GM19438 (cell line): ENCODE measurements at regions not wholly inside any gene's neighbourhood (a gene's known extent, or its start where the extent isn't known, plus 50 kb on each side); places are given as distances from the start of the nearest gene placed in this dataset.

Experiments
- ATAC-seq: cut with Tn5 transposase; IDR thresholded peaks from one replicate; pipeline ENCODE4 v1.9.1; 2021; ENCODE audit warnings: low read depth; ENCODE audit not compliant: unreplicated experiment

DNA sequence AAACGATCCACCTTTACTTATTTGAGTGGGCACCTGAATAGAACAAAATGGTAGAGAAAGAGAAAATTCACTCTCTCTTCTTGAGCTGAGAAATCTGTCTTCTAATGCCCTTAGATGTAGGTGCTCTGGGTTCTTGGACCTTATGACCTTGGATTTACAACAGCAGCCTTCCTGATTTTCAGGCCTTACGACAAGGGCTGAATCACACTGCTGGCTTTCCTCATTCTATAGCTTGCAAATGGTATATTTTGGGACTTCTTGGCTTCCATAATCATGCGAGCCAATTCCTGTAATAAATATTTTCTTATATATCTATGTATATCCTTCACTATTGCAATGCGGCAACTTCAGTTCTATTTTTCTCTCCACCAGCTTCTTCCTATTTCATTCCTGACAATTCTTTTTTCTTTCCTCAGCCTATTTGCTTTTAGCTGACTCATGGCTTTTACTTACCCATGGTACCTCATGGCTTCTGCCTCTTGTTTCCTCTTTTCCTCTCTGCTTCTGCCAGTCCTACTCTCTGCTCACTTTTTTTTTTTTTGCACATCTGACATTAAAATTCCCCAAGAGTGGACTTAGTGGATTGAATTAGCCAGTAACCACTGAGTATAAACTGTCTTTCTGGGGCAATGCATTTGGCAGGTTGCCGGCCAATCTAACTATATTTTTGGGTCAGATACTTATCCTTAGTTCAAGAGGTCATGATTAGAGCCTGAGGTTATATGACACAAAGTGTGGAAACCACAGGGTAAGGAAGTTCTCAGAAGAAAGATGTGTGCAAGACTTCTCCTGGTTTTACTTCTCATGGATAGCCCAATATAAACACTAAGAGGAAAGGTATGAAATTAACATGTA lies 359.5 kb downstream of the TMEM135 start:
- ATAC-seq: no peak

DNA sequence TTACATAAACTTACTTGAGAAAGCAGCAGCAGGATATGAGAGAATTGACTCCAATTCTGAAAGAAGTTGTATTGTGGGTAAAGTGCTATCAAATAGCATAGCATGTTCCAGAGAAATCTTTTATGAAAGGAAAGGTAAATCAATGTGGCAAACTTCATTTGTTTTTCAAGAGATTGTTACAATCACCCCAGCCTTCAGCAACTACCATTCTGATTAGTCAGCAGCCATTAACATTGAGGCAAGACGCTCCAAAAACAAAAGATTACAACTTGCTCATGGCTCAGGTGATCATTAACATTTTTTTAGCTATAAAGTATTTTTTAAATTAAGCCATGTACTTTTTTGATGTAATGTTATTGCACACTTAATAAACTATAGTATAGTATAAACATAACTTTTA lies 357.2 kb downstream of the TMEM135 start:
- no peak for ATAC-seq

- ATAC-seq: no peak
These were observed 354.9 kb downstream of the TMEM135 start for GRCh38 chr11:87392665-87393064.

DNA sequence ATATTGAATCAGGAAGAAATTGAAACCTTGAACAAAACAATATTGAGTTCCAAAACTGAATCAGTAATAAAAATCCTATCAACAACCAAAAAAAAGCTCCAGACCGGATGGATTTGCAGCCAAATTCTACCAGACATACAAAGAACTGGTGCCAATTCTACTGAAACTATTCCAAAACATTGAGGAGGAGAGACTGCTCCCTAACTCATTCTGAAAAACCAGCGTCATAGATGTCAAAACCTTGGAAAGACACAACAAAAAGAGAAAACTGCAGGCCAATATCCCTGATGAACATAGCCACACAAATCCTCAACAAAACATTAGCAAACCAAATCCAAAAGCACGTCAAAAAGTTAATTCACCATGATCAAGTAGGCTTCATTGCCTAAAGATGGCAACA lies 353.8 kb downstream of the TMEM135 start:
- no peak for ATAC-seq

- ATAC-seq: no peak
These were observed 346.5 kb downstream of the TMEM135 start for GRCh38 chr11:87384078-87384729.

DNA sequence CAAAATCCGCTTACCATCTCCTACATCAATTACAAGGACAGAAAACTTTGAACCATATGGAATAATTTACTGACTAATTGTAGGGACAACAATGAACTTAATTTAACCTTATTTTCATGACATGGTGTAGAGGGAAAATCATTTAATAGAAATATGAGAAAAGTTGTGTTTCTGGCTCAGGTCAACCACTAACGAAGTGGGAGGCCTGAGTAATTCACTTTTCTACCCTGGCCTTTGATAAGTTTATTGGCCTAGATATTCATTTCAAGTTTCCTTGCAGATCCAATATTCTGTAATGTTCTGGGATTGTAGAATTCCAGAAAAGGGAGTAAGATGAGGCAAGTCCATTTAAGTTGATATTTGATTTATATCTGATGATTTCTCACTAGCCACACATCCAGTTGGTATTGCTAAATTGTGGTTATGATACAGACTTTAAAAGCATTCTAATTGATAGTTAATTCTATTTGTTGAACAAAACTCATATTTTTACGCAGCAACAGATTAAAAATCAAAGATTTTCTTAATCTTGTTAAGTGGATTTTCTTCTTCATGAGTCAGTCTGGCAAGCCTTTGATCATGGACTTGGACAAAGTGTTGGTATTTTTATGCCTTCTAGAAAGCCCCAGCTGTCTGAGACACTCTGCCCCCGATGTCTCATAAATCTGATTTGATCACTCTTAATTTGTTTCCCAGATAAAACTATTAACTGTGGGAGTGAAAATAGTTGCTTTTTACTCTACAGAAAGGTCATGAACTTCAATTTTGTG lies 336.5 kb downstream of the TMEM135 start:
- no peak for ATAC-seq
